ENCODE measurements at regions not wholly inside any gene's neighbourhood (a gene's known extent, or its start where the extent isn't known, plus 50 kb on each side); places are given as distances from the start of the nearest gene placed in this dataset.

DNA sequence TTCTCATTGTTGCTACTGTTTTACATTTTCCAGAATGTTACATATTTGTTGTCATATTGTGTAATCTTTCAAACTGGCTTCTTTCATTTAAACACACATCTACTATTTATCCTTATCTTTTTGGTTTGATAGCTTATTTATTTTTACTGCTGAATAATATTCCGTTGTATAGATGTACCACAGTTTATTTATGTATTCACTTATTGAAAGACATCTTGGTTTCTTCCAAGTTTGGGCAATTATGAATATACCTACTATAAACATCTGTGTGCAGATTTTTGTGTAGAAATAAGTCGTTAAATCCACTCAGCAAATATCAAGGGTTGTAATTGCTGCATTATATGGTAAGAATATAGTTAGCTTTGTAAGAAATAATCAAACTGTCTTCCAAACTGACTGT is 669.2 kb downstream of the TNS3 start:
- Histone ChIP-seq H3K4me2 (ENCODE audit: control insufficient read depth, insufficient read depth) (no peak overlapping the region), H2AFZ (ENCODE audit: control insufficient read depth, low read depth, low read length) (no peak overlapping the region), H3K9ac (ENCODE audit: control insufficient read depth, insufficient read depth, low read length) (no peak overlapping the region), H3K4me3 (no peak overlapping the region), H3K27ac (ENCODE audit: control insufficient read depth, insufficient read depth) (no peak overlapping the region), H3K9me3 (replicated peaks; ENCODE audit: control insufficient read depth, insufficient read depth, low read length) (no peaks in the 10 kb centered on the region), H3K27me3 (replicated peaks in 1 of 2; ENCODE audit: control insufficient read depth in 2 of 2, insufficient read depth in 2 of 2, low read length in 1 of 2) (no peaks in the 10 kb centered on the region), H4K20me1 (ENCODE audit: control insufficient read depth, insufficient read depth) (no peaks in the 10 kb centered on the region), H3K4me1 (ENCODE audit: control insufficient read depth, insufficient read depth, low read length) (no peaks in the 10 kb centered on the region), H3K79me2 (ENCODE audit: control insufficient read depth, insufficient read depth, low read length) (no peaks in the 10 kb centered on the region), H3K36me3 (ENCODE audit: control insufficient read depth in 2 of 2, insufficient read depth in 2 of 2, low read length in 1 of 2) (no peaks in the 10 kb centered on the region)
- ChIA-PET SMC1A (ENCODE audit: uncharacterized antibody, unreplicated experiment) (no interaction called here), RAD21 (ENCODE audit: unreplicated experiment) (no interaction called here), CTCF (no interaction called here), POLR2A (no interaction called here)
- no peak for FAIRE-seq
- no TSS peak for BruUV-seq (replicated peaks)
- no peak for TF ChIP-seq ZNF24 (IDR thresholded peaks at IDR 0.05)
- TF ChIP-seq ASH2L (IDR thresholded peaks at IDR 0.05; ENCODE audit: borderline replicate concordance, low read depth), result no peak
- TF ChIP-seq, protein P1, sequence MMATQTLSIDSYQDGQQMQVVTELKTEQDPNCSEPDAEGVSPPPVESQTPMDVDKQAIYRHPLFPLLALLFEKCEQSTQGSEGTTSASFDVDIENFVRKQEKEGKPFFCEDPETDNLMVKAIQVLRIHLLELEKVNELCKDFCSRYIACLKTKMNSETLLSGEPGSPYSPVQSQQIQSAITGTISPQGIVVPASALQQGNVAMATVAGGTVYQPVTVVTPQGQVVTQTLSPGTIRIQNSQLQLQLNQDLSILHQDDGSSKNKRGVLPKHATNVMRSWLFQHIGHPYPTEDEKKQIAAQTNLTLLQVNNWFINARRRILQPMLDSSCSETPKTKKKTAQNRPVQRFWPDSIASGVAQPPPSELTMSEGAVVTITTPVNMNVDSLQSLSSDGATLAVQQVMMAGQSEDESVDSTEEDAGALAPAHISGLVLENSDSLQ (IDR thresholded peaks at IDR 0.05), result no peak
- no peak for TF ChIP-seq ZBED1 (IDR thresholded peaks at IDR 0.05; ENCODE audit: borderline replicate concordance)
- TF ChIP-seq, protein P2, sequence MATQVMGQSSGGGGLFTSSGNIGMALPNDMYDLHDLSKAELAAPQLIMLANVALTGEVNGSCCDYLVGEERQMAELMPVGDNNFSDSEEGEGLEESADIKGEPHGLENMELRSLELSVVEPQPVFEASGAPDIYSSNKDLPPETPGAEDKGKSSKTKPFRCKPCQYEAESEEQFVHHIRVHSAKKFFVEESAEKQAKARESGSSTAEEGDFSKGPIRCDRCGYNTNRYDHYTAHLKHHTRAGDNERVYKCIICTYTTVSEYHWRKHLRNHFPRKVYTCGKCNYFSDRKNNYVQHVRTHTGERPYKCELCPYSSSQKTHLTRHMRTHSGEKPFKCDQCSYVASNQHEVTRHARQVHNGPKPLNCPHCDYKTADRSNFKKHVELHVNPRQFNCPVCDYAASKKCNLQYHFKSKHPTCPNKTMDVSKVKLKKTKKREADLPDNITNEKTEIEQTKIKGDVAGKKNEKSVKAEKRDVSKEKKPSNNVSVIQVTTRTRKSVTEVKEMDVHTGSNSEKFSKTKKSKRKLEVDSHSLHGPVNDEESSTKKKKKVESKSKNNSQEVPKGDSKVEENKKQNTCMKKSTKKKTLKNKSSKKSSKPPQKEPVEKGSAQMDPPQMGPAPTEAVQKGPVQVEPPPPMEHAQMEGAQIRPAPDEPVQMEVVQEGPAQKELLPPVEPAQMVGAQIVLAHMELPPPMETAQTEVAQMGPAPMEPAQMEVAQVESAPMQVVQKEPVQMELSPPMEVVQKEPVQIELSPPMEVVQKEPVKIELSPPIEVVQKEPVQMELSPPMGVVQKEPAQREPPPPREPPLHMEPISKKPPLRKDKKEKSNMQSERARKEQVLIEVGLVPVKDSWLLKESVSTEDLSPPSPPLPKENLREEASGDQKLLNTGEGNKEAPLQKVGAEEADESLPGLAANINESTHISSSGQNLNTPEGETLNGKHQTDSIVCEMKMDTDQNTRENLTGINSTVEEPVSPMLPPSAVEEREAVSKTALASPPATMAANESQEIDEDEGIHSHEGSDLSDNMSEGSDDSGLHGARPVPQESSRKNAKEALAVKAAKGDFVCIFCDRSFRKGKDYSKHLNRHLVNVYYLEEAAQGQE (IDR thresholded peaks at IDR 0.05; ENCODE audit: low read depth, low read length), result no peak
- TF ChIP-seq MYB (IDR thresholded peaks at IDR 0.05; ENCODE audit: borderline replicate concordance, low read depth, low read length), result no peak
- TF ChIP-seq CHD2 (IDR thresholded peaks at IDR 0.05; ENCODE audit: borderline replicate concordance, low read depth, low read length), result no peak
- no peak for TF ChIP-seq CHD1 (IDR thresholded peaks at IDR 0.05; ENCODE audit: low read depth, low read length)
- intact Hi-C loops (cut with micrococcal nuclease; ENCODE audit: unreplicated experiment) (no loop called here), in situ Hi-C loops (cut with MboI) (no loop called here)
- no peak for ATAC-seq
- no peak for DNase-seq (ENCODE audit: low read depth, low spot score)
- WGBS (ENCODE audit: insufficient coverage, insufficient replicate concordance, low lambda C conversion rate, missing lambda C conversion rate), result 10% methylated on average over 2 of the region's 2 CpGs
